A549 (cell line): ENCODE measurements at regions not wholly inside any gene's neighbourhood (a gene's known extent, or its start where the extent isn't known, plus 50 kb on each side); places are given as distances from the start of the nearest gene placed in this dataset.

ENCODE experiments used
- BHLHE40 ChIP-seq: IDR thresholded peaks from 2 replicates; pipeline ENCODE4 v1.6.1; 2012; ENCODE audit warnings: low read depth, low read length, inconsistent platforms
- CHD4 ChIP-seq: fragments of 200-600 bp; sonication (generic); IDR thresholded peaks from 2 replicates; pipeline ENCODE4 v1.6.1; 2016; ENCODE audit warnings: antibody characterized with exemption, mild to moderate bottlenecking, borderline replicate concordance
- EP300 ChIP-seq, 2 experiments: fragments of >200 bp; sonication (Bioruptor Twin); formaldehyde crosslinking; IDR thresholded peaks; 2 replicates in 1 of 2; 3 replicates in 1 of 2; pipeline ENCODE4 v1.6.1; 2016 to 2017
- KDM1A ChIP-seq: fragments of 200-600 bp; sonication (generic); IDR thresholded peaks from 2 replicates; pipeline ENCODE4 v1.6.1; 2016; ENCODE audit warnings: low read depth, mild to moderate bottlenecking
- NFE2L2 ChIP-seq: fragments of 150-350 bp; conservative IDR thresholded peaks from 2 replicates; pipeline ENCODE4 v1.6.1; 2014; ENCODE audit warnings: low read length
- POLR2A ChIP-seq: IDR thresholded peaks from 2 replicates; pipeline ENCODE4 v1.6.1; 2012; ENCODE audit warnings: mild to moderate bottlenecking, low read length
- SMC3 ChIP-seq: fragments of >200 bp; sonication (Bioruptor Twin); formaldehyde crosslinking; IDR thresholded peaks from 3 replicates; pipeline ENCODE4 v1.6.1; 2018; ENCODE audit warnings: inconsistent platforms
- TF ChIP-seq, protein P1 (sequence below): IDR thresholded peaks from 2 replicates; pipeline ENCODE4 v1.6.1; 2012
- TF ChIP-seq, protein P2 (sequence below): fragments of >200 bp; sonication (Bioruptor Twin); formaldehyde crosslinking; IDR thresholded peaks from 3 replicates; pipeline ENCODE4 v1.5.1; 2016
- TF ChIP-seq, protein P3 (sequence below): fragments of 150-350 bp; IDR thresholded peaks from 2 replicates; pipeline ENCODE4 v1.6.1; 2014; ENCODE audit warnings: low read depth, mild to moderate bottlenecking, low read length

DNA sequence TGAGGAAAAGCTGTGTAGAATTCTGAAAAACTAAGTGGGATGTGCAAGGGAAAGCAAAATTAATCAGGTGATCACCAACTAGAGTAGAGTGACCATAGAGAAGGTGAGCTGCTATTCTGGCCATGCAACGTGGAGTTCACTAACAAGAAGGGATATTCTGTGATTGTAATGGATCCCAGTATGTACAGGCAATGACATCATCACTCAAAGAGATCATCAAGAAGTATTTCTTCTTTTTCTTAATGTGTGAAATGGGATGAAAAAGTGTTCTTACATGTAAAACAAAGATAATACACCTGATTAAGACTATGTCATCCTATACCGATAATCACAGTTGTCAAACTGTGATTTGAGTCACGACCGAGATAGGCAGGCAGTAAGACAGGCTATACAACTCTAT is 101.2 kb downstream of the SMPDL3A start:
- TF ChIP-seq, protein P1, sequence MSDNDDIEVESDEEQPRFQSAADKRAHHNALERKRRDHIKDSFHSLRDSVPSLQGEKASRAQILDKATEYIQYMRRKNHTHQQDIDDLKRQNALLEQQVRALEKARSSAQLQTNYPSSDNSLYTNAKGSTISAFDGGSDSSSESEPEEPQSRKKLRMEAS = no peak
- no peak for TF ChIP-seq POLR2A
- no peak for TF ChIP-seq BHLHE40
- TF ChIP-seq CHD4 = no peak
- TF ChIP-seq, protein P2, sequence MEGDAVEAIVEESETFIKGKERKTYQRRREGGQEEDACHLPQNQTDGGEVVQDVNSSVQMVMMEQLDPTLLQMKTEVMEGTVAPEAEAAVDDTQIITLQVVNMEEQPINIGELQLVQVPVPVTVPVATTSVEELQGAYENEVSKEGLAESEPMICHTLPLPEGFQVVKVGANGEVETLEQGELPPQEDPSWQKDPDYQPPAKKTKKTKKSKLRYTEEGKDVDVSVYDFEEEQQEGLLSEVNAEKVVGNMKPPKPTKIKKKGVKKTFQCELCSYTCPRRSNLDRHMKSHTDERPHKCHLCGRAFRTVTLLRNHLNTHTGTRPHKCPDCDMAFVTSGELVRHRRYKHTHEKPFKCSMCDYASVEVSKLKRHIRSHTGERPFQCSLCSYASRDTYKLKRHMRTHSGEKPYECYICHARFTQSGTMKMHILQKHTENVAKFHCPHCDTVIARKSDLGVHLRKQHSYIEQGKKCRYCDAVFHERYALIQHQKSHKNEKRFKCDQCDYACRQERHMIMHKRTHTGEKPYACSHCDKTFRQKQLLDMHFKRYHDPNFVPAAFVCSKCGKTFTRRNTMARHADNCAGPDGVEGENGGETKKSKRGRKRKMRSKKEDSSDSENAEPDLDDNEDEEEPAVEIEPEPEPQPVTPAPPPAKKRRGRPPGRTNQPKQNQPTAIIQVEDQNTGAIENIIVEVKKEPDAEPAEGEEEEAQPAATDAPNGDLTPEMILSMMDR = no peak
- TF ChIP-seq NFE2L2 = no peak
- no peak for TF ChIP-seq KDM1A
- TF ChIP-seq, protein P3, sequence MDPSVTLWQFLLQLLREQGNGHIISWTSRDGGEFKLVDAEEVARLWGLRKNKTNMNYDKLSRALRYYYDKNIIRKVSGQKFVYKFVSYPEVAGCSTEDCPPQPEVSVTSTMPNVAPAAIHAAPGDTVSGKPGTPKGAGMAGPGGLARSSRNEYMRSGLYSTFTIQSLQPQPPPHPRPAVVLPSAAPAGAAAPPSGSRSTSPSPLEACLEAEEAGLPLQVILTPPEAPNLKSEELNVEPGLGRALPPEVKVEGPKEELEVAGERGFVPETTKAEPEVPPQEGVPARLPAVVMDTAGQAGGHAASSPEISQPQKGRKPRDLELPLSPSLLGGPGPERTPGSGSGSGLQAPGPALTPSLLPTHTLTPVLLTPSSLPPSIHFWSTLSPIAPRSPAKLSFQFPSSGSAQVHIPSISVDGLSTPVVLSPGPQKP = no peak
- TF ChIP-seq EP300 (IDR thresholded peaks at IDR 0.05) = no peak
- TF ChIP-seq SMC3 = no peak
